ENCODE measurements at regions not wholly inside any gene's neighbourhood (a gene's known extent, or its start where the extent isn't known, plus 50 kb on each side); places are given as distances from the start of the nearest gene placed in this dataset.
"Not testable (repeated sequence)": the region's sequence is repeated elsewhere in the genome, so short reads cannot be mapped to it uniquely, and the experiment has no call there.

DNA sequence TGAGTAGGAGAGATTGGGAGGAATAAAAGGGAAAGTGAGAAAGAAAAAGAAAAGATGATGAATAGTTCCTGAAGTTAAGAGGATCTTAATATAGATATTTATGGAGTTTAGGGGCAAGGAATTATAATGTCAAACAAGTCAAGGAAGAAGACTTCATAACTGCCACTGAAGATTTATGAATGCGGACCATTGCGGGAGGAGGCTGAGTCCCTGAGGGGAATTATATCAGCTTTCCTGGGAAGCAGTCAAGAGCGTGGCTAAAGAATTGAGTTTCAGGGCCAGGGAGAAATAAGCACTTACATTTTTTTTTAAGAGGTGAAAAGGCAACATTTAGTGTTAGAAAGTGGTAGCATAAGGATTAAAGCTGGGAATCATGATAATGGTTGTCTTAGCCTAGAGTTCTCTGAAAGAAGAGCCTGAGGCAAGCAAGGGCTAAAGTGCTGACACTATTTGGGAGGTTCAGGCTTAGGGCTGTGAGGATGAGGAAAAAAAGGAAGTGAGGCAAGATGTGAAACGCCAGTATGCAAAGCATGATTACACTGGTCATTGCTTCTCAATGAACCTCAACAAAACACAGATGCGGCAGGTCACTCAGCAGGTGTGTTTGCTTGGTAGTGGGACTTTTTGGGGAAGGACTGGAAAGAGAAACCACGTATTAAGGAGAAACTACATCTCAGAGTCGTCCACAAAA lies 217.1 kb downstream of the SLC4A3 start:
- no peak for DNase-seq

DNA sequence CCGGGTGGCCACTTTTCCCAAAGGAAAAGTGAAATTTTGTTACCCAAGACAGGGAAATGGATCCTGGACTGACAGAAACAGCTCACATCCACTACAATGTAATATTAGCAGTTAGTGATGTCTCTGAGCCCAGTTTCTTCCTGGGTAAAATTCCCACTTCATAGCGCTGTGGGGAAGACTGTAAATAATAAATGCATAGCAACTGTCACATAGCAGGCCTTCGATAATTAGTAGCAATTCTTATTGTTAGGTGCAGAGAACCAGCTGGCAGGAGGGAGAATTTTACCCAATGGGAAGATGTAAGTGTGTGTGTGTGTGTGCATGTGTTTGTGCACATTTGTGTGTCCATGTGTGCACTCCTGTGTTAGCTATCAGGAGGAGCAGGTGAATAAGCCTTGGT lies 221.5 kb downstream of the SLC4A3 start:
- no peak for DNase-seq

DNA sequence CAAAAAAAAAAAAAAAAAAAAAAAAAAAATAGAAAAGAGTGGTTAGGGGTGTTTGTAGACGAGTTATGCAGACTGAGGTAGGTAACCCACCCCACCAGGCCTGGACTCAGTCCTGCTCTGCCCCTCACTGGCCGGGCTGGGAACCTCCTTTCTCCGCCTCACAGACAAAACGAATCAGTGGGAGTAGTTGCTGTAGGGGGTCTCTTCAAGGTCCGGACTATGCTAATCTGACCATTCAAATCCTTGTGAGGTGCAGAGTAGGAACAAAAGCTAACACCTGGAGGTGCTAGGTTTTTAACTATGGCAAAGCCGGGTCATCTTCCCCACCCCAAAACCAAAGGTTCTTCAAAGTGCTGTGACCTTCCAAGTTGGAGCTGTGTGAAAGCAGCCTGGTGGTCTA lies 223.7 kb downstream of the SLC4A3 start:
- DNase-seq: no peak

DNA sequence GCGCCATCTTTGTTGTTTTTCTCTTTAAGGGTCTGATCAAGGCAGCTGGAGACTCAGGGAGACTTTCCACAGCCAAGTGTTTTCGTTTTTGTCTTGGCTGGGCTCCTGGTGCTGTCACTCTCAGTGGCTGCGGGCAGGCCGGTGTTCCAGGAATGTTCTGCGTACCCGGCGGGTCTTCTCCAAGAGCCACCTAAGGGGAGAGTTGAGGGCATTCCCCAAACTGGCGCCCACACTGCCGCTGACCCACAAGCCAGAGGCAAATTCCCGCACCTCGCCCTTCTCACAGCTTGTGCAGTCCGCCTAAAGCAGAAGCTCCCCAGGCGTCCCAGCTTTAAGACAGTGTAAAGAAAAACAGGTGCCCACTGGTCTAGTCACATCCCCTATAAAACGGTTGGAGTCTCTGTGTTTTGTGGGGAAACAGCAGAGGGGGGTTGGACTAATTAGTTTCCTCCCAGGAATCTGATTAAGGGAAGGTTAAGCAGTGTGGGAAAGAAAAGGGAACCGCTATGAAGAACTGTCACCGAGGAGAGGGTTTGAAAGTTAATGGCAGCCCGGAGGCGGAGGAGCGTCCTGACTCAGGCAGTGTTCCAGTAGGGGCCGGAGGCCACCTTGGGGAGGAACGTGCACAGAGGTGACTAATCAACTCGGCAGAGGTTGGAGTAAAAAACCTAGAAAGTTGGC lies 224.5 kb downstream of the SLC4A3 start:
- DNase-seq: no peak

DNA sequence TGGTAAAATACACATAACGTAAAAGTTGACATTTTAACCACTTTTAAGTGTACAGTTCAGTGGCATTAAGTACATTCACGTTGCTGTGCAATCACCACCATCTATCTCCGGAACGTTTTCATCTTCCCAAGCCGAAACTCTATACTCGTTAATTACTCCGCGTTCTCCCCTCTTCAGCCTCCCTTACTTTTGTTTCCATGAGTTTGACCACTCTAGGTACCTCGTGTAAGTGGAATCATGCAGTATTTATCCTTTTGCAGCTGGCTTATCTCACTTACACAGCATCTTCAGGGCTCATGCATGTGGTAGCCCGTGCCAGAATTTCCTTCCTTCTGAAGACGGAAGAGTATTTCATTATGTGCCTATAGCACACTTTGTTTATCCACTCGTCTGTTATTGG lies 225.2 kb downstream of the SLC4A3 start:
- no peak for DNase-seq

DNA sequence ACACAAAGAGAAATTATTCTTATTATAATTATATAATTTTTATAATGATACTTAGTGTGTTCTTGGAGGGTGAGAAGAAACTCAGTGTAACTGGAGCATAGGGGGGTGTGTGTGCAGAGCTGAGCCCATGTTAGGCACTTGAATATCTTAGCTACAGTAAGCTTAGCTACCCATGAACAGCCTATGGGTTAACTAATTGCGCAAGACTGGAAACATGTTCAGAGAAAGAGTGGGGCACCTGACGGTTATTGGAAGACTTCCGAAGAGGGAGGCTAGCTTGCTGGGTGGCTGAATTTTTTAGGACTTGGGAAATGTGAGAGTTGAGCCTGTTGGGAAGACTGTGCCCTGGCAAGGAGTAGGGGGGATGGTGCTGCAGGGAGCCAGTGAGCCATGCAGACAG lies 229.2 kb downstream of the SLC4A3 start:
- DNase-seq: no peak

DNA sequence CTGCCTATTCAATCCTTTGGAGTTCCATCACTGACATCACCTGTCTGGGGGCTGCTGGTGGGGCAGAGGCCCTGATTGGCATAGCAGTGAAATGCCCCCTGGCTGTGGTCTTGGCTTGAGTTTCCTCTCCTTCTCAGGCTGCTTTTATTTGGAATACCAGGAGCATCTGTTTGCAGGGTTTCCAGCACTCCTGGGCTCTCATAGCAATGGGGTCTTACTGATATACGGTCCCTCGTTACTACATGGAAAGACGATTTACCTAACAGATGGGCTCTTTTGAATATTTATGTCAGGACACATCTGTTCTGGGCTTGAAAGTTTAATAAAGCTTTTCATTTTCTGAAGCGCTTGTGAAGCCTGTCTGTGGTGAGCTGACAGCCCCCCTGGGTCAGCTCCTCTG lies 230.3 kb downstream of the SLC4A3 start:
- DNase-seq: no peak

DNA sequence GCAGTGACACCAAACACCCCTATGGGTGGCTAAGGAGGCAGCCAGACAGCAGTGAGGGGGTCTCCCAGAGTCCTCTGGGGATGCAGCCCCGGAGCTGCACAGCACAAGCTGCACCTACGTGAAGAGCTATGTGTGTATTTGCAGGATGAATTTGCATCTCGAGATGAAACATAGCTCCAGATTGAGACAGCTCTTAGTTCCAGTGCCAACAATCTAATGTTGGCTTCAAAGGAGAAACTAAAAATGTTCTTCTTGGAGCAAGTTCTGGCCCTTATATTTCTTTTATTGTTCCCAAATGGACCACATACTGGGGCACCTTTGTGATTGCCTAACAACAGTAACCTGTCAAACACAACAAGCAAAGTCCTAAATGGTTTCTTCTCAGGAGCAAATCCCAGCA lies 233.9 kb downstream of the SLC4A3 start:
- DNase-seq: no peak

DNA sequence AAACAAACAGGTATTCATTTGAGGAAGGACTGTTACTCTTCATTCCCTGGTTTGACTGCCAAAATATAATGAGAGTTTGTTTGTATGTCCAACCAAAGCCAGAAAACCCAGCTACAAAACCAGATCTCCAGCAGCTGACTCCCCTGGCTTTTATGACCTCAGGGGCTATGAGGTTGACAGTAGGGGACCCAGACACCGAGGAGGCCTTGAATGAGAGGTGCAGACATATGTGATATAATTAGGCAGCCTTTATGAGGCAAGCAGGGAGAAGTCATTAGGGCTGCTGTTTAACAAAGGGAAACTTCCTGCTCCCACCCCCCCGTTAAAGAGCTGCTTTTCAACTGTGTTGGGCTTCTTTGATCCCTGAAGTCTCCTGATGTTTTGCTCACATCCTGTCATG lies 236.7 kb downstream of the SLC4A3 start:
- DNase-seq: no peak

DNA sequence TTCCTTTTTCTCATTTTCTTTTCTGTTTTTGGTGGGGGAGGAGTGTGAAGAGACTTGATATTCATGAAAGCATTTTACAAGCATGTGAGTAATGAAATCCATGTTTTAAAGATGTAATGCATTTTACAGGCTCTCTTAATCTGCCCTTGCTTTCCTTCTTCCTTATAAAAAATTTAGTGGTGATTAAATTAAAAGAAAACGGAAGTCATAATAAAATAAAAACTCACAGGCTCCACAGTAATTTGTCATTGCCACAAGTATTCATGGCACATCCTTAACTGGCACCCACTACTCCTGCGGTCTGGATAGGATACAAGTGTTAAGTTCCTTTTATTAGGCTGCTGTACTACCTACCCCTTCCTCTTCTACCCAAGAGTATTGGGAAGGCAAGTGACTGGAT lies 241.2 kb downstream of the SLC4A3 start:
- DNase-seq: no peak

DNA sequence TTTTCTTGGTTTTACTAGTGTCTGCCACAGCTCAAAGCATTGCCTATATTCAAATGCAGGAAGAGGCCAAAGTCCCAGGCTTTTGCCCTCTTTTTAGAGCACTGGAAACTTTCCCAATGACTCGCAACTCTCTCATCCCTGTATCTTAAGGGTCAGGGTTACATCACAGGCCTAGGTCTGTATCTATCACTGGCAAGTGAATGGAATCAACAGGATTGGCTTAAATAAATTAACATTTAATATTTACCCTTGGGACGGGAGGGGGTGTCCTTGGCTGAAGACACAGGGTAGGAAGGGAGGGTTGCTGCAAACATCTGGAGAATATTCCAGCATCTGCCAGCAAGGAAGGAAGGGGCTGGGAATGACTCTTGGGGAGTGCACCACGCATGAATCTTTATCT lies 242.6 kb downstream of the SLC4A3 start:
- DNase-seq: no peak

DNA sequence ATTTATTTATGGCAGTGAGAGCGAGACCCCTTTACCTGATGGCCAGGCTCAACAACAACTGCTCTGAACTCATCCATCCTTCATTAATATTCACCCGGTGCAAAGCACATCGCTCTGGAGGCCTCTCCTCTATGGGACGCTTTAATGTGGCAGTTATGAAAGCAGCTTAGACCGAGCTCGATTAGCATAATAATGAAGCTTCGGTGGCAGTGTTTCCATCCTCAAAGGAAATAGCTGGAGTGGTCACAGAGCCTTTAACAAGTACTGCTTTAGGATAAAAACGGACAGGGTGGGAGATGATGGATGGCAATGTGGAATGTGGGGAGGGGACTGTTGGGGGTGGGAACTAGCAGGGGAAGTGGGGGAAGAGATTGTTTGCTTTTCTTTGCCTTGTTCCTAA lies 243.9 kb downstream of the SLC4A3 start:
- DNase-seq: no peak

DNA sequence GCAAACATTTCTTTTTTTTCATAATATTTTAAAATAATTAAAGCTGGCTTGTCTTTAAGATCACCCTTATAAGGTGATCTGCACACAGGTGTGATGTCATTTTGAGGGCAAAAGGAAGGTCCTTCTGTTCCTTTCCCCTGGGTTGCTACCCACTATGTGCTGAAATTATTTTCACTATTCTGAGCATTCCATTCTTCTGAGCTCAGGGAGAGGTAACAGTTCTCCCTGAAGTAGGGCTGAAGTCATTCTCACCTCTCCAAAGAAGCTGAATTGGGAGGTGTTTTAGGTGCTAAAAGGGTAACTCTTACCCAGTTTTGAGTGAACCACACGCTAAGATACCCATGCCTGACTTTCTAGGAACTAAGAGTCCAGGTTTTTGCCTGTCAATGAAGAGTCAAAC lies 247.6 kb downstream of the SLC4A3 start:
- DNase-seq: no peak

DNA sequence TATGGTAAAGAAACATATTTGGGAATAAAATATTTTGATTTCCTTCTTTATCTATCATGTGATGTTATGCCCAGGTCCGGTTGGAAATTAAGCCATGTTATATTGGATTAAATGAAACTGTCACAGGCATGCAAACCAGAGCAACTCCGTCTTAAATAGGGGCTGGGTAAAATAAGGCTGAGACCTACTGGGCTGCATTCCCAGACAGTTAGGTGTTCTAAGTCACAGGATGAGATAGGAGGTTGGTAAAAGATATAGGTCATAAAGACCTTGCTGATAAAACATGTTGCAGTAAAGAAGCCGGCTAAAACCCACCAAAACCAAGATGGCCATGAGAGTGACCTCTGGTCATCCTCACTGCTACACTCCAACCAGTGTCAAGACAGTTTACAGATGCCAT lies 248.6 kb downstream of the SLC4A3 start:
- not testable (repeated sequence) for DNase-seq

DNA sequence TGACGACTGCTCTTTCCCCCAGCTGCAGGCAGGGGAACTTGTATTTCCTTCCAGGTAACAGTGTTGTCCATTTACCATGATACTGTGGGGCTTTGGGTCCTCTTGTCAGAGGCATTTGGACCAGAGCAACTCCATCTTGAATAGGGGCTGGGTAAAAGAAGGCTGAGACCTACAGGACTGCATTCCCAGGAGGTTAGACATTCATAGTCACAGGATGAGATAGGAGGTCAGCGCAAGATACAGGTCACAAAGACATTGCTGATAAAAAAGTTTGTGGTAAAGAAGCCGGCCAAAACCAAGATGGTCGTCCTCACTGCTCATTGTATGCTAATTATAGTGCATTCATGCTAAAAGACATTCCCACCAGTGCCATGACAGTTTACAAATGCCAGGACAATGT lies 249.5 kb downstream of the SLC4A3 start:
- no peak for DNase-seq

DNA sequence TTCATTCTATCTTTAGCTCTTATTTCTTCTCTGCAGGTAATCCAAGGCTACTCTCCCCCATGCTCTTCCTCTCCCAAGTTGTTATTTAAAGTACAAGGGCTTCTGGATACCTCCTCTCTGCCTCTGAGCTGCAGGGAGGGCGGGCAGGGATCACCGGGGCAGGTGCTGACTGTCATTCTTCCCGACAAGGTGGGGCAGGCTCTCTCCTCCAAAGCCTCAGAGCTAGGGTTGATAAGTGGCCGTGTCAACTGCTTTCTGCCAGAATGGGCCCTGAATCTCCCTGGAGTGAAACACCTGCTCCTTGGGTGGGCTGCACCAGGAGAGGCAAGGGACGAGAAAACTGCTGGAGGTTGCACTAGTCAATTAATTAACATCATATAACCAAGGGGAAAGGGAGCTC lies 250.3 kb downstream of the SLC4A3 start:
- no peak for DNase-seq

DNA sequence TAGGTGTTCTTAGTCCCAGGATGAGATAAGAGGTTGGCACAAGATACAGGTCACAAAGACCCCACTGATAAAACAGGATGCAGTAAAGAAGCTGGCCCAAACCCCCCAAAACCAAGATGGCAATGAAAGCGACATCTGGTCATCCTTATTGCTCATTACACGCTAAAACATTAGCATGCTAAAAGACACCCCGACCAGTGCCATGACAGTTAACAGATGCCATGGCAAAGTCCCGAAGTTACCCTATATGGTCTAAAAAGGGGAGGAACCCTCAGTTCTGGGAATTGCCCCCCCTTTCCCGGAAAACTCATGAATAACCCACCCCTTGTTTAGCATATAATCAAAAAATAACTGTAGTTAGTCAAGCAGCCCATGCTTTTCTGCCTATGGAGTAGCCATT lies 251.1 kb downstream of the SLC4A3 start:
- no peak for DNase-seq

DNA sequence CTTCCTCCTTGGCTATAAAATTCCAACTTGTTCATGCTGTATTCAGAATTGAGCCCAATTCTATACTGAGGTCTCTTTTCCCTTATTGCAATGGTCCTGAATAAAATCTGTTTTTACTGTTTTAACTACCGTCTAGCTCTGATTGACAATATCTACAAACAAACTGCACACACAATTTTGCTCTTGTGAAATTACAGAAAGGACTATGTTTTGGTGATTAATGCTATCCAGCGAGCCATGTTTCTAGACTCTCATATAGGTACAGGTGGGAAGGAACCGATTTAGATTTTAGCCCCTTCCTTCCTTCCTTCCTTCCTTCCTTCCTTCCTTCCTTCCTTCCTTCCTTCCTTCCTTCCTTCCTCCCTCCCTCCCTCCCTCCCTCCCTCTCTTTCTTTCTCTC lies 254.4 kb downstream of the SLC4A3 start:
- no peak for DNase-seq

DNA sequence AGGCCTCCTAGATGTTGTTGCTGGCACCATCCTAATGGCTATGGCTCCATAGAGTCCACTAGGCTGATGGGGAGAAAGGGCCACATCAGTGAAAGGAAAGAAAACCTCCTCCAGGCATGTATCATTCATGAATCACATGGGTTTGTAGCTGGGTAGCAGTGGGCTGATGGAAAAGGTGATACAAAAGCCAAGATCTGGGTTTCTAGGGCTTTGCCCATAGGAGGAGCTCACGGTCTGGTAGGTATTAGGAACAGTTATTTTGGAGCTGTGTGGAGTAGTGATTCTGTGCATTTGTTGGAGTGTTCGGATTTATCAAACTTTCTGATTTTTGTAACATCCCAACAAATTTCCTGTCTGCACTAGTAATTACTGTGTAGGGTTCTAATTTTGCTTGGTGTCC lies 259.2 kb downstream of the SLC4A3 start:
- DNase-seq: no peak

DNA sequence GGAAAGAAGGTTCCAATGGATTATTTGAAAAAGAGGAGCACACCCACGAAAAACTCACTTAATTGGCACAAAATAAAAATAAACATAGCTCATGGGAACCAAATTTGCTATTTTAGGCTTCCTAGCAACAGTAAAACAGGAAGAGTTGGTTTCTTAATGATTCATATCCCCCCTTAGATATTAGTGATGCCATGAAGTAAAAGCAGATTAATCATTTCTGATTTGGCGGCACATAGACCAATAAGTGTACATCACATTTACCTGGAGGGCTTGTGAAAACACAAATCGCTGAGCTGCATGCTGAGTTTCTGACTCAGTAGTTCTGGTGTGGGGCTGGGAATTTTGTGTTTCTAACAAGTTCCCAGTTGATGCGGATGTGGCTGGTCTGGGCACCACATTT lies 260.4 kb downstream of the SLC4A3 start:
- DNase-seq: no peak

DNA sequence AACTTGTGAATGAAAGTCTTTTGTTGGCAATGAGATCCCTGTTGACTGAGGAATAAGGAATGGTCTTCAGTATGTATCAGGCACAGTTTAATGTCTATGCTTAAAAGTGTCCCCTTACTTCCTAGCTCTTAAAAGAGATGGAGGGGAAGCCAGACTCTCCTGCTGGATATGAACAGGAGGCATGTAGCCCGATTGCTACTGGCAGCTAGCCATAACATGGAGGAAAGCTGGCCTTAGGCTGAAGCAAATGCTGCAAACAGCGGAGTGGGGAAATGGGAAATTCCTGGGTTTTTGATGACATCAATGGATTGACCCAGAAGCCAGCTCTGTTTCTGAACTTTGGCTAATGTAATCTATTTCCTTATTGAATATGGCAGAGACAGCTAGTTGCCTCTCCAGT lies 266.1 kb downstream of the SLC4A3 start:
- no peak for DNase-seq

DNA sequence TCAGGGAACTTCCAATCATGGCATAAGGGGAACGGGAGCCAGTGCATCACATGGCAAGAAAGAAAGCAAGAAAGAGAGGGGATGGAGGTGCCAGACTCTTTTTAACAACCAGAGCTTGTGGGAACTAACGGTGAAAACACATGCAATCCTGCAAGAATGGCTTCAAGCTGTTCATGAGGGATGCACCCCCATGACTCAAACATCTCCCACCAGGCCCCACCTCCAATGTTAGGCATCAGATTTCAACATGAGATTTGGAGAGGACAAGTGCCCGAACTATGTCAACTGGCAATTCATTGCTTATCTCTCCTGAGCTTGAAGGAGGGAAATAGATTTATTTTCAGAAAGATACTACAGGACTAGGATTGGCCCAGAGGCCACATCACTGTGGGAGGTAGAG lies 270.0 kb downstream of the SLC4A3 start:
- DNase-seq: no peak

DNA sequence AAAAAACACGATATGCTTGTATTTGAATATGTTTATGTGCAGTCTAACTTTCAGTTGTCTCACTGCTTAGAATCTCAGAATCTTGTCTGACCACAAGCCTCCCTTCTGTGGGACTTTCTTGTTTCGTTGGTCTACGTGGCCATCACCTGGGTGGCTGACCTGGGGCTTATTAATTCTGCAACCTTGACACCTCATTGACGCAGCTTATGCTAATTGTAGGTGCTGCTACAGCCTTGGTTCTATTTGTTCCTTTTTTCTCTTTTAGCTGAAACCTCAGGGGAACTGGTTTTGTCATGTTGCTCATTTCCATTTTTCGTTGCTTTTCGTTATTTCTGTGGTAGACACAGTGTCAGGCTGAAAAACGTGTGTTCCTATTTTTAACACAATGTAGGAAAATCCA lies 273.7 kb downstream of the SLC4A3 start:
- DNase-seq: no peak

DNA sequence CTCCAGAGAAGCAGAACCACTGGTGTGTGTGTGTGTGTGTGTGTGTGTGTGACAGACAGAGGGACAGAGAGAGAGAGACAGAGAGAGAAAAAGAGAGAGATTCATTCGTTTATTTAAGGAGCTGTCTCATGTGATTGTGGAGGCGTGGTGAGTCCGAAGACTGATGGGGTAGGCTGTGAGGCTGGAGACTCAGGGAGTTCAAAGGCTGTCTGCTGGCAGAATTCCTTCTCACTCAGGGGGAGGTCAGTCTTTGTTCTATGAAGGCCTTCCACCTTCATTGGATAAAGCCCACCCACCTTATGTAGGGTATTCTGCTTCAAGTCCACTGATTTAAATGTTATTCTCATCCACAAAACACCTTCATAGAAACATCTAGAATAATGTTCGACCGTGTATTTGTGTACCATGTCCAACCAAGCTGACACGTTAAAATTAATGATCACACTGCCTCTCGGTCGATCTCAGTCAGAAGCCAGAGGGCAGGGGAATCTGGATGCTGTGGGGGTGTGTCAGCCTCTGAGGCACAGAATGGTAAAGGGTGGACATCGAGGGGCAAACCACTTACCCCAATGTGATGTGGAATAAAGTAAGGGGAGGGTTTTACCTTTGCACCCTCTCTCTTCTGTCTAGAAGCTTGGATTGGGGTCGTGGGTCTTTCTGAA lies 275.6 kb downstream of the SLC4A3 start:
- no peak for DNase-seq

DNA sequence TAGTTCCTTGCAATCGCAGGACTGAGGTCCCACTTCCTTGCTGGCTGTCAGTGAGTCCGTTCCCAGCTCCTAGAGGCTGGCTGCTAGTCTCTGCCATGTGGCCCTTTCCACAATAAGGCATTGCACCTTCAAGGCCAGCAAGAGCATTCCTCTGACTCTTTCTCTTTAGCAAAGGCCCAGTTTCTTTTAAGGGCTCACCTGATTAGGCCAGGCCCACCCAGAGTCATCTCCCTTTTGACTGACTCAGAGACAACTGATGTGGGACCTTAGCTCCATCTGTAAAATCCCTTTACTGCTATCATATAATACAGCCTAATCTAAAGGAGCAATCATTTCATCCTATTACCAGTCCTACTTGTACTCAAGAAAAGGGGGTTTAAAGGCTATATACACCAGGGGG lies 278.2 kb downstream of the SLC4A3 start:
- DNase-seq: no peak

Measured in hematopoietic multipotent progenitor cell treated with erythropoietin and hydrocortisone succinate and interleukin-3 and kit ligand, for 8 days (in vitro differentiated cells).